Lung (tissue), 11 donors: ENCODE measurements at regions not wholly inside any gene's neighbourhood (a gene's known extent, or its start where the extent isn't known, plus 50 kb on each side); places are given as distances from the start of the nearest gene placed in this dataset.

Source experiments
- ATAC-seq: fragments of 200-7000 bp; cut with Tn5 transposase; one replicate; pipeline ENCODE4 v1.9.1; 2020; ENCODE audit warnings: moderate number of reproducible peaks; ENCODE audit not compliant: insufficient read depth, low FRiP score
- DNase-seq, 3 donors: peaks; one replicate each; pipeline ENCODE4 v3.0.0-alpha.2; 2013 to 2017
- H3K27ac ChIP-seq, 2 donors: one replicate each; pipeline ENCODE4 v1.5.1; 2013; ENCODE audit warnings: mild to moderate bottlenecking in 2 of 2, moderate library complexity in 2 of 2, control low read depth in 1 of 2, inconsistent platforms in 1 of 2, low read depth in 1 of 2, low read length in 1 of 2
- H3K27me3 ChIP-seq, 3 donors: one replicate each; pipeline ENCODE4 v1.5.1; 2013; ENCODE audit warnings: low read length in 2 of 3; ENCODE audit not compliant: control insufficient read depth in 3 of 3, insufficient read depth in 3 of 3
- H3K36me3 ChIP-seq, 4 donors: one replicate each; pipeline ENCODE4 v1.5.1; 2013; ENCODE audit warnings: low read length in 4 of 4, mild to moderate bottlenecking in 1 of 4, moderate library complexity in 1 of 4; ENCODE audit not compliant: control insufficient read depth in 4 of 4, insufficient read depth in 4 of 4
- H3K4me1 ChIP-seq, 5 donors: one replicate each; pipeline ENCODE4 v1.5.1; 2013; ENCODE audit warnings: low read length in 5 of 5, mild to moderate bottlenecking in 2 of 5, moderate library complexity in 1 of 5; ENCODE audit not compliant: control insufficient read depth in 5 of 5, insufficient read depth in 5 of 5
- H3K4me3 ChIP-seq: one replicate; pipeline ENCODE4 v1.5.1; 2013; ENCODE audit warnings: mild to moderate bottlenecking, control low read depth, moderate library complexity
- H3K9ac ChIP-seq, 2 donors: one replicate each; pipeline ENCODE4 v1.5.1; 2013; ENCODE audit warnings: low read length in 2 of 2, control low read depth in 1 of 2; ENCODE audit not compliant: insufficient read depth in 1 of 2
- H3K9me3 ChIP-seq, 4 donors: one replicate each; pipeline ENCODE4 v1.5.1; 2013; ENCODE audit warnings: low read length in 3 of 4, mild to moderate bottlenecking in 1 of 4, moderate library complexity in 1 of 4; ENCODE audit not compliant: control insufficient read depth in 4 of 4, insufficient read depth in 3 of 4
- CTCF ChIP-seq: IDR thresholded peaks from 2 replicates; pipeline ENCODE4 v1.5.1; 2012; ENCODE audit warnings: mild to moderate bottlenecking; ENCODE audit errors: control extremely low read depth, extremely low read depth
- WGBS, 2 donors: extraction: QIAGEN DNeasy Blood & Tissue Kit; methylation state at CpG; one replicate each; pipeline ENCODE4 v1.1.7; 2013; 5-methylcytosine and 5-hydroxymethylcytosine counted together
- donor health status: control.
- donor health status: control.
- donor health status: Bipolar disorder and iron deficiency.
- donor health status: healthy.
- donor health status: DM: yes; HTN: yes; CAD: no.

DNA sequence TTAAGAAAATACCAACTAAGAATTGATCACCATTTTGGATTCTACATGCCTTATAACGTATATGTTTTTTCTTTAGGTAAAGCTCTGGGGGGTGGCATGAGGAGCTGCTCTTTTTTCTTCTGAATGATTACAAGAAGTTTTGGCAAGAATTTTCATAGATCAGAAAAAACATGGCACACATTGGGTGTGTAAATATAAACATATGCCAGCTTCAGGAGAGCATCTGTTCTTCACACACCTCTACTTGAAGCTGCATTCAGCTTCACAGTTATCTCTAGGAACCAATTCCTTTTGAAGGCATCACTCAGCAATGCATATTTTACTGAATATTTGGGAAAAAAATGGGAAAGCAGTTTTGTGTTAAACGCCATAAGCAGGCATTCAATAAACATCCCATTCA lies 122.7 kb upstream of the GHR start:
- Histone ChIP-seq H3K4me3 (no peak overlapping the region), H3K36me3 (no peaks in the 10 kb centered on the region), H3K27ac (no peak overlapping the region), H3K9ac (no peak overlapping the region), H3K4me1 (peaks cover 0 to 6% (median 0%) of the 10 kb centered on the region in 5 donors), H3K27me3 (no peaks in the 10 kb centered on the region), H3K9me3 (no peaks in the 10 kb centered on the region)
- ATAC-seq (no peak), DNase-seq (no peak)
- WGBS, 2 donors, result 83 to 89% methylated on average over 2 of the region's 2 CpGs
- TF ChIP-seq CTCF, result no peak

DNA sequence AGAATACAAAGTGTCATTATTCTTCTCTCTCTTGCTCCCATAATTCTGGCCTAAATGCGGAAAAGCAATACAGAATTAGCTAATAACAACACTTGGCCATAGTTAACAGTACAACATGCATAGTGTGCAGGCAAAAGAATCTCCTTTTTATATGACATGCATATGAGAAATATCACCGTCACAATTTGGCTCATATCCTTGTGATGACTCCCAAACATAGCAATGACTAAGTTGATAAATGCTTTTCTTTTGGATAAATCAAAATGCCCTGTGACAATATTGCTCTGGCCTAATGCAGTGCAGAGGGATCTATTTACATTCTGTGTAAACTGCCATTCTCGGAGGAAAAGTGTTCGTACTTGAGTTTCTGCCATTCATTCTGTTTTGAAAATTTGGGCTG lies 121.9 kb upstream of the GHR start:
- ATAC-seq, result no peak
- Histone ChIP-seq H3K27me3 (no peaks in the 10 kb centered on the region), H3K27ac (no peak overlapping the region), H3K4me3 (no peak overlapping the region), H3K36me3 (no peaks in the 10 kb centered on the region), H3K9me3 (no peaks in the 10 kb centered on the region), H3K4me1 (peaks cover 0 to 6% (median 0%) of the 10 kb centered on the region in 5 donors), H3K9ac (no peak overlapping the region)
- 83 to 85% methylated on average over 4 of the region's 4 CpGs for WGBS, 2 donors
- TF ChIP-seq CTCF, result no peak
- peak in 2 of 3 donors; percentile 33 to 39 for DNase-seq

GRCh38 chr5:42302186-42302585 lies 121.1 kb upstream of the GHR start:
- H3K27ac ChIP-seq, result no peak overlapping the region
- WGBS, 2 donors, result 68 to 94% methylated on average over 1 of the region's 1 CpG
- H3K9ac ChIP-seq, result no peak overlapping the region
- peaks cover 0 to 6% (median 0%) of the 10 kb centered on the region in 5 donors for H3K4me1 ChIP-seq
- no peaks in the 10 kb centered on the region for H3K9me3 ChIP-seq
- no peak for TF ChIP-seq CTCF
- ATAC-seq, result no peak
- no peaks in the 10 kb centered on the region for H3K27me3 ChIP-seq
- no peak overlapping the region for H3K4me3 ChIP-seq
- no peaks in the 10 kb centered on the region for H3K36me3 ChIP-seq
- DNase-seq, result no peak

GRCh38 chr5:42306287-42306686 lies 117.0 kb upstream of the GHR start:
- H3K4me1 ChIP-seq, result peaks cover 0 to 1% (median 0%) of the 10 kb centered on the region in 5 donors
- H3K36me3 ChIP-seq, result no peaks in the 10 kb centered on the region
- no peak overlapping the region for H3K27ac ChIP-seq
- ATAC-seq (no peak), DNase-seq (no peak)
- no peaks in the 10 kb centered on the region for H3K9me3 ChIP-seq
- H3K4me3 ChIP-seq, result no peak overlapping the region
- H3K9ac ChIP-seq, result no peak overlapping the region
- no peaks in the 10 kb centered on the region for H3K27me3 ChIP-seq
- no peak for TF ChIP-seq CTCF
- WGBS, 2 donors, result 39 to 42% methylated on average over 1 of the region's 1 CpG
